ENCODE measurements at regions not wholly inside any gene's neighbourhood (a gene's known extent, or its start where the extent isn't known, plus 50 kb on each side); places are given as distances from the start of the nearest gene placed in this dataset.

DNA sequence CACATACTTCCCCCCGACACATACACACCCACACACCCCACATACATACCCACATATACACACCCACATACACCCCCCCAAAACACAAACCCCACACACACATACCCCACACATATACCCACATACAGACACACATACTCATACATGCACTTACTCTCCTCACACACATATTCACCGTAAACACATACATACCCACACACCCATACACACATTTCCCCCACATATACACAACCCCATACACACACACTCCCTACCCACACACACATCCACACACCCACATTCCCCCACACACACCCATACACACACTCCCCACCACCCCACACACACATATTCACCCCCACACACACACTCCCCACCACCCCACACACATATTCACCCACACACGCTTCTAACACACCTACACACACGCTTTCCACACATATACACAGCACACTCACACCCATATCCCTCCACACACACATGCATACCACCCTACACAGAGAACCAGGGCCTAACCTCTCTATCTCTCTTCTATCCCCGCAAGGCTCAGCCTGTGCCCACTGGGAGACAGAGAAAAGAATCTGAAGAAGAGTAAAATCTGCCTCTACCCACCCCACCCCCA, 182.4 kb upstream of the ETAA1 start:
- 100% methylated on average over 4 of the region's 5 CpGs for WGBS (ENCODE audit: extremely low coverage, insufficient read length, low lambda C conversion rate)
- Histone ChIP-seq H3K9ac (ENCODE audit: extremely low read depth, insufficient read length, low read length) (no peak overlapping the region), H4K20me1 (ENCODE audit: control insufficient read depth, insufficient read depth, insufficient read length) (peaks cover 2% of the 10 kb centered on the region), H2BK12ac (ENCODE audit: insufficient read length, low read depth, low read length) (no peak overlapping the region), H3K23me2 (ENCODE audit: insufficient read length, low read depth, low read length, poor library complexity, severe bottlenecking) (no peaks in the 10 kb centered on the region), H3K79me1 (ENCODE audit: insufficient read depth, low read depth, low read length, poor library complexity, severe bottlenecking) (no peaks in the 10 kb centered on the region), H4K5ac (ENCODE audit: insufficient read length, low read depth, low read length) (no peak overlapping the region), H4K8ac (replicated peaks; ENCODE audit: insufficient read length, low read depth, low read length) (no peak overlapping the region), H3K56ac (ENCODE audit: insufficient read length, low read depth, low read length) (no peak overlapping the region), H4K91ac (ENCODE audit: insufficient read length, low read depth, low read length) (no peak overlapping the region), H2AK5ac (ENCODE audit: insufficient read length, low read length) (no peak overlapping the region), H3K27ac (ENCODE audit: insufficient read length, low read depth, low read length) (no peak overlapping the region), H3K79me2 (ENCODE audit: insufficient read depth, low read length) (no peaks in the 10 kb centered on the region), H3K4ac (ENCODE audit: low read depth, low read length) (no peak overlapping the region), H3K9me3 (ENCODE audit: control insufficient read depth, low read depth, low read length) (no peaks in the 10 kb centered on the region), H3T11ph (ENCODE audit: low read length) (no peak overlapping the region), H2BK15ac (ENCODE audit: low read depth, low read length) (no peak overlapping the region), H2BK120ac (ENCODE audit: low read depth, low read length, poor library complexity, severe bottlenecking) (no peak overlapping the region), H2AFZ (ENCODE audit: low read length) (no peak overlapping the region), H3K18ac (ENCODE audit: insufficient read length, low read depth, low read length) (peak overlapping the region; percentile 27), H3K4me2 (ENCODE audit: insufficient read depth, insufficient read length, low read length) (no peak overlapping the region), H2BK20ac (ENCODE audit: low read depth, low read length, poor library complexity, severe bottlenecking) (no peak overlapping the region), H3K27me3 (ENCODE audit: insufficient read depth, low read length) (no peaks in the 10 kb centered on the region), H2BK5ac (ENCODE audit: insufficient read length, low read length) (no peak overlapping the region), H3K14ac (ENCODE audit: insufficient read depth, low read length) (no peak overlapping the region), H3K4me1 (ENCODE audit: insufficient read depth, low read length) (peaks cover 4% of the 10 kb centered on the region; the same call in 1 of the 2 replicates), H3K23ac (ENCODE audit: insufficient read length, low read depth, low read length) (no peak overlapping the region)
- peaks cover 23 to 29% of the 10 kb centered on the region in 2 experiments for H3K4me1 Mint-ChIP-seq
- no peak for DNase-seq
- no peak overlapping the region; a peak in 1 of 5 replicates for H3K4me3 Mint-ChIP-seq
- peak overlapping the region in 1 of 3 experiments; percentile 78; a peak in 2 of 7 replicates for H3K27ac Mint-ChIP-seq
- H3K9me3 Mint-ChIP-seq, result peaks cover 8 to 15% of the 10 kb centered on the region in 2 experiments
- no peaks in the 10 kb centered on the region for H3K27me3 Mint-ChIP-seq (ENCODE audit: low read depth)
- TF ChIP-seq, protein P1, sequence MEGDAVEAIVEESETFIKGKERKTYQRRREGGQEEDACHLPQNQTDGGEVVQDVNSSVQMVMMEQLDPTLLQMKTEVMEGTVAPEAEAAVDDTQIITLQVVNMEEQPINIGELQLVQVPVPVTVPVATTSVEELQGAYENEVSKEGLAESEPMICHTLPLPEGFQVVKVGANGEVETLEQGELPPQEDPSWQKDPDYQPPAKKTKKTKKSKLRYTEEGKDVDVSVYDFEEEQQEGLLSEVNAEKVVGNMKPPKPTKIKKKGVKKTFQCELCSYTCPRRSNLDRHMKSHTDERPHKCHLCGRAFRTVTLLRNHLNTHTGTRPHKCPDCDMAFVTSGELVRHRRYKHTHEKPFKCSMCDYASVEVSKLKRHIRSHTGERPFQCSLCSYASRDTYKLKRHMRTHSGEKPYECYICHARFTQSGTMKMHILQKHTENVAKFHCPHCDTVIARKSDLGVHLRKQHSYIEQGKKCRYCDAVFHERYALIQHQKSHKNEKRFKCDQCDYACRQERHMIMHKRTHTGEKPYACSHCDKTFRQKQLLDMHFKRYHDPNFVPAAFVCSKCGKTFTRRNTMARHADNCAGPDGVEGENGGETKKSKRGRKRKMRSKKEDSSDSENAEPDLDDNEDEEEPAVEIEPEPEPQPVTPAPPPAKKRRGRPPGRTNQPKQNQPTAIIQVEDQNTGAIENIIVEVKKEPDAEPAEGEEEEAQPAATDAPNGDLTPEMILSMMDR (conservative IDR thresholded peaks at IDR 0.05), result no peak
- H3K36me3 Mint-ChIP-seq (ENCODE audit: insufficient read depth in 1 of 3, low read depth in 3 of 3), result peaks cover 6 to 17% (median 9%) of the 10 kb centered on the region in 3 experiments

Data from H9 (cell line).